HEK293 (cell line): ENCODE measurements at regions not wholly inside any gene's neighbourhood (a gene's known extent, or its start where the extent isn't known, plus 50 kb on each side); places are given as distances from the start of the nearest gene placed in this dataset.

Source experiments
- CTCF ChIA-PET: fragments of 350-600 bp; formaldehyde crosslinking; extraction: SDS; loops from one replicate; lab custom pipeline; 2021; ENCODE audit warnings: antibody characterized with exemption; lab: Yijun Ruan, JAX
- POLR2A ChIA-PET: fragments of 300-600 bp; formaldehyde crosslinking; extraction: SDS; loops from one replicate; lab custom pipeline; 2020; ENCODE audit warnings: antibody characterized with exemption, inconsistent platforms; lab: Yijun Ruan, JAX
- H3K27ac ChIP-seq: fragments of 200-500 bp; sonication (Bioruptor generic); 2 replicates; pipeline ENCODE4 v1.5.1; 2014; ENCODE audit warnings: low read depth, low read length, control low read depth, inconsistent platforms; ENCODE audit errors: extremely low read depth
- H3K36me3 ChIP-seq, 2 experiments: fragments of 200-500 bp in 1 of 2; sonication (Bioruptor generic) in 1 of 2; 1 replicate in 1 of 2; 2 replicates in 1 of 2; pipeline ENCODE4 v1.5.1; 2014 to 2017; ENCODE audit warnings: inconsistent platforms in 2 of 2, low read length in 2 of 2; ENCODE audit not compliant: control insufficient read depth in 2 of 2, insufficient read depth in 1 of 2
- H3K4me1 ChIP-seq: fragments of 200-500 bp; sonication (Bioruptor generic); 2 replicates; pipeline ENCODE4 v1.5.1; 2014; ENCODE audit warnings: mild to moderate bottlenecking, low read length, inconsistent platforms; ENCODE audit not compliant: control insufficient read depth, insufficient read depth
- H3K4me3 ChIP-seq: 2 replicates; pipeline ENCODE4 v1.5.1; 2011; ENCODE audit warnings: low read depth, mild to moderate bottlenecking, control low read depth, low read length, moderate library complexity
- H3K9me3 ChIP-seq: fragments of 200-500 bp; sonication (Bioruptor generic); 2 replicates; pipeline ENCODE4 v1.5.1; 2014; ENCODE audit warnings: low read depth, low read length, inconsistent platforms; ENCODE audit not compliant: control insufficient read depth, insufficient read depth
- BCL11B ChIP-seq: fragments of 450-650 bp; formaldehyde crosslinking; IDR thresholded peaks from 2 replicates; pipeline ENCODE4 v1.5.1; 2016; ENCODE audit warnings: low read depth, missing biosample characterization, missing genetic modification characterization
- HOXA7 ChIP-seq: sonication (generic); formaldehyde crosslinking; IDR thresholded peaks from 2 replicates; pipeline ENCODE4 v1.8.1; 2022; ENCODE audit warnings: missing genetic modification reagents, borderline replicate concordance
- KLF7 ChIP-seq: fragments of 450-650 bp; formaldehyde crosslinking; IDR thresholded peaks from 2 replicates; pipeline ENCODE4 v1.5.1; 2016; ENCODE audit warnings: missing biosample characterization, missing genetic modification characterization, borderline replicate concordance
- PRDM1 ChIP-seq: fragments of 450-650 bp; formaldehyde crosslinking; IDR thresholded peaks from 2 replicates; pipeline ENCODE4; 2016; ENCODE audit warnings: missing biosample characterization, missing genetic modification characterization
- ZNF133 ChIP-seq: fragments of 450-650 bp; formaldehyde crosslinking; IDR thresholded peaks from 2 replicates; pipeline ENCODE4 v1.5.1; 2016; ENCODE audit warnings: missing biosample characterization, missing genetic modification characterization
- ZNF239 ChIP-seq: fragments of 450-650 bp; formaldehyde crosslinking; IDR thresholded peaks from 2 replicates; pipeline ENCODE4 v1.5.1; 2016; ENCODE audit warnings: missing biosample characterization, missing genetic modification characterization
- ZNF302 ChIP-seq: fragments of 450-650 bp; formaldehyde crosslinking; IDR thresholded peaks from 2 replicates; pipeline ENCODE4 v1.5.1; 2016; ENCODE audit warnings: missing biosample characterization, missing genetic modification characterization, low read depth
- ZNF394 ChIP-seq: fragments of 450-650 bp; formaldehyde crosslinking; IDR thresholded peaks from 2 replicates; pipeline ENCODE4 v1.5.1; 2016; ENCODE audit warnings: missing biosample characterization, missing genetic modification characterization, mild to moderate bottlenecking, moderate library complexity, borderline replicate concordance
- ZNF501 ChIP-seq: fragments of 450-650 bp; formaldehyde crosslinking; IDR thresholded peaks from 2 replicates; pipeline ENCODE4 v1.5.1; 2016; ENCODE audit warnings: missing biosample characterization, missing genetic modification characterization
- ZNF529 ChIP-seq: fragments of 450-650 bp; formaldehyde crosslinking; IDR thresholded peaks from 2 replicates; pipeline ENCODE4 v1.5.1; 2017; ENCODE audit warnings: missing genetic modification characterization, missing biosample characterization; ENCODE audit not compliant: insufficient replicate concordance
- ZNF548 ChIP-seq: fragments of 450-650 bp; formaldehyde crosslinking; IDR thresholded peaks from 2 replicates; pipeline ENCODE4 v1.5.1; 2016; ENCODE audit warnings: missing biosample characterization, missing genetic modification characterization
- ZNF560 ChIP-seq: fragments of 450-650 bp; formaldehyde crosslinking; IDR thresholded peaks from 2 replicates; pipeline ENCODE4 v1.5.1; 2017; ENCODE audit warnings: missing biosample characterization, missing genetic modification characterization, borderline replicate concordance
- ZNF561 ChIP-seq: fragments of 450-650 bp; IDR thresholded peaks from 2 replicates; pipeline ENCODE4 v1.5.1; 2018; ENCODE audit warnings: missing biosample characterization, missing genetic modification characterization, borderline replicate concordance
- ZNF610 ChIP-seq: fragments of 450-650 bp; formaldehyde crosslinking; IDR thresholded peaks from 2 replicates; pipeline ENCODE4 v1.5.1; 2016; ENCODE audit warnings: missing biosample characterization, missing genetic modification characterization, borderline replicate concordance
- ZNF629 ChIP-seq: fragments of 450-650 bp; formaldehyde crosslinking; IDR thresholded peaks from 2 replicates; pipeline ENCODE4 v1.5.1; 2017; ENCODE audit warnings: missing biosample characterization, missing genetic modification characterization
- ZNF654 ChIP-seq: fragments of 450-650 bp; formaldehyde crosslinking; IDR thresholded peaks from 2 replicates; pipeline ENCODE4 v1.5.1; 2016; ENCODE audit warnings: low read depth, missing biosample characterization, missing genetic modification characterization
- ZNF664 ChIP-seq: fragments of 450-650 bp; formaldehyde crosslinking; IDR thresholded peaks from 2 replicates; pipeline ENCODE4 v1.5.1; 2016; ENCODE audit warnings: missing biosample characterization, missing genetic modification characterization
- ZNF830 ChIP-seq: fragments of 450-650 bp; IDR thresholded peaks from 2 replicates; pipeline ENCODE4 v1.5.0; 2018; ENCODE audit warnings: missing biosample characterization, missing genetic modification characterization, low read depth, mild to moderate bottlenecking, moderate library complexity
- TF ChIP-seq, protein P1 (sequence below): fragments of 450-650 bp; formaldehyde crosslinking; IDR thresholded peaks from 2 replicates; pipeline ENCODE4 v1.5.1; 2016; ENCODE audit warnings: missing biosample characterization, missing genetic modification characterization
- TF ChIP-seq, protein P2 (sequence below): fragments of 450-650 bp; formaldehyde crosslinking; IDR thresholded peaks from 2 replicates; pipeline ENCODE4 v1.5.1; 2016; ENCODE audit warnings: missing biosample characterization, missing genetic modification characterization
- TF ChIP-seq, protein P3 (sequence below): fragments of 450-650 bp; formaldehyde crosslinking; IDR thresholded peaks from 2 replicates; pipeline ENCODE4 v1.5.1; 2017; ENCODE audit warnings: missing biosample characterization, missing genetic modification characterization
- TF ChIP-seq, protein P4 (sequence below): fragments of 450-650 bp; formaldehyde crosslinking; IDR thresholded peaks from 2 replicates; pipeline ENCODE4 v1.5.1; 2016; ENCODE audit warnings: missing biosample characterization, missing genetic modification characterization, borderline replicate concordance
- TF ChIP-seq, protein P5 (sequence below): fragments of 450-650 bp; IDR thresholded peaks from 2 replicates; pipeline ENCODE4 v1.5.1; 2018; ENCODE audit warnings: missing biosample characterization, mild to moderate bottlenecking, missing genetic modification characterization

DNA sequence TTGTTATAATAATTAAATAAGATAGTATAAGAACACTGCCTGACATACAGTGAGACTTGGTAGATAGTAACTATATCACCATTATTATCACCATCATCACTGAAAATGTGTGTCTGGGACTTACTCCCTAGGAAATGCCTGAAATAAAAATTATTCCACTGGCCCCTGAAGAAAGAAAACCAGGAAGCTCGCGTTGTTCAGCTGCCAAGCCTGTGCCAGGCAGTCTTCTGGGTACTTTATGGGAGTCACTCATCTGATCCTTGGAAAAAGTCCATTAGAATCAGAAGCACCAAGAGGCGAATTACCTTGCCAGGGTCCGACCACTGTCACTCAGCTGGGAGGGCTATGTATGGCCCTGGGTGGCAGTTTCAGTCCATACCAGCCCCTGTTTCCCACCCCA lies 220.3 kb upstream of the TPM1 start:
- Histone ChIP-seq H3K27ac (no peak overlapping the region), H3K4me1 (no peaks in the 10 kb centered on the region), H3K36me3 (no peaks in the 10 kb centered on the region), H3K9me3 (no peaks in the 10 kb centered on the region), H3K4me3 (no peak overlapping the region)
- POLR2A ChIA-PET: no interaction called here
- CTCF ChIA-PET: interaction anchor here (0.6 kb wide), 1 partner anchor 86 kb away, joined by 3 read pairs; no protein-coding TSS in a partner anchor
- TF ChIP-seq, protein P1, sequence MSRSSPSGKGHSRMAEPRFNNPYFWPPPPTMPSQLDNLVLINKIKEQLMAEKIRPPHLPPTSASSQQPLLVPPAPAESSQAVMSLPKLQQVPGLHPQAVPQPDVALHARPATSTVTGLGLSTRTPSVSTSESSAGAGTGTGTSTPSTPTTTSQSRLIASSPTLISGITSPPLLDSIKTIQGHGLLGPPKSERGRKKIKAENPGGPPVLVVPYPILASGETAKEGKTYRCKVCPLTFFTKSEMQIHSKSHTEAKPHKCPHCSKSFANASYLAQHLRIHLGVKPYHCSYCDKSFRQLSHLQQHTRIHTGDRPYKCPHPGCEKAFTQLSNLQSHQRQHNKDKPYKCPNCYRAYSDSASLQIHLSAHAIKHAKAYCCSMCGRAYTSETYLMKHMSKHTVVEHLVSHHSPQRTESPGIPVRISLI (tag by site-specific recombination): no peak
- TF ChIP-seq ZNF629: no peak
- TF ChIP-seq ZNF394 (tag by site-specific recombination): no peak
- no peak for TF ChIP-seq ZNF830 (tag by site-specific recombination)
- no peak for TF ChIP-seq PRDM1 (tag by site-specific recombination)
- TF ChIP-seq ZNF560 (tag by site-specific recombination): no peak
- TF ChIP-seq, protein P2, sequence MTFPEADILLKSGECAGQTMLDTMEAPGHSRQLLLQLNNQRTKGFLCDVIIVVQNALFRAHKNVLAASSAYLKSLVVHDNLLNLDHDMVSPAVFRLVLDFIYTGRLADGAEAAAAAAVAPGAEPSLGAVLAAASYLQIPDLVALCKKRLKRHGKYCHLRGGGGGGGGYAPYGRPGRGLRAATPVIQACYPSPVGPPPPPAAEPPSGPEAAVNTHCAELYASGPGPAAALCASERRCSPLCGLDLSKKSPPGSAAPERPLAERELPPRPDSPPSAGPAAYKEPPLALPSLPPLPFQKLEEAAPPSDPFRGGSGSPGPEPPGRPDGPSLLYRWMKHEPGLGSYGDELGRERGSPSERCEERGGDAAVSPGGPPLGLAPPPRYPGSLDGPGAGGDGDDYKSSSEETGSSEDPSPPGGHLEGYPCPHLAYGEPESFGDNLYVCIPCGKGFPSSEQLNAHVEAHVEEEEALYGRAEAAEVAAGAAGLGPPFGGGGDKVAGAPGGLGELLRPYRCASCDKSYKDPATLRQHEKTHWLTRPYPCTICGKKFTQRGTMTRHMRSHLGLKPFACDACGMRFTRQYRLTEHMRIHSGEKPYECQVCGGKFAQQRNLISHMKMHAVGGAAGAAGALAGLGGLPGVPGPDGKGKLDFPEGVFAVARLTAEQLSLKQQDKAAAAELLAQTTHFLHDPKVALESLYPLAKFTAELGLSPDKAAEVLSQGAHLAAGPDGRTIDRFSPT (tag by site-specific recombination): no peak
- TF ChIP-seq, protein P3, sequence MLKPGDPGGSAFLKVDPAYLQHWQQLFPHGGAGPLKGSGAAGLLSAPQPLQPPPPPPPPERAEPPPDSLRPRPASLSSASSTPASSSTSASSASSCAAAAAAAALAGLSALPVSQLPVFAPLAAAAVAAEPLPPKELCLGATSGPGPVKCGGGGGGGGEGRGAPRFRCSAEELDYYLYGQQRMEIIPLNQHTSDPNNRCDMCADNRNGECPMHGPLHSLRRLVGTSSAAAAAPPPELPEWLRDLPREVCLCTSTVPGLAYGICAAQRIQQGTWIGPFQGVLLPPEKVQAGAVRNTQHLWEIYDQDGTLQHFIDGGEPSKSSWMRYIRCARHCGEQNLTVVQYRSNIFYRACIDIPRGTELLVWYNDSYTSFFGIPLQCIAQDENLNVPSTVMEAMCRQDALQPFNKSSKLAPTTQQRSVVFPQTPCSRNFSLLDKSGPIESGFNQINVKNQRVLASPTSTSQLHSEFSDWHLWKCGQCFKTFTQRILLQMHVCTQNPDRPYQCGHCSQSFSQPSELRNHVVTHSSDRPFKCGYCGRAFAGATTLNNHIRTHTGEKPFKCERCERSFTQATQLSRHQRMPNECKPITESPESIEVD (tag by site-specific recombination): no peak
- TF ChIP-seq ZNF302: no peak
- TF ChIP-seq KLF7: no peak
- TF ChIP-seq ZNF548: no peak
- no peak for TF ChIP-seq ZNF501
- TF ChIP-seq, protein P4, sequence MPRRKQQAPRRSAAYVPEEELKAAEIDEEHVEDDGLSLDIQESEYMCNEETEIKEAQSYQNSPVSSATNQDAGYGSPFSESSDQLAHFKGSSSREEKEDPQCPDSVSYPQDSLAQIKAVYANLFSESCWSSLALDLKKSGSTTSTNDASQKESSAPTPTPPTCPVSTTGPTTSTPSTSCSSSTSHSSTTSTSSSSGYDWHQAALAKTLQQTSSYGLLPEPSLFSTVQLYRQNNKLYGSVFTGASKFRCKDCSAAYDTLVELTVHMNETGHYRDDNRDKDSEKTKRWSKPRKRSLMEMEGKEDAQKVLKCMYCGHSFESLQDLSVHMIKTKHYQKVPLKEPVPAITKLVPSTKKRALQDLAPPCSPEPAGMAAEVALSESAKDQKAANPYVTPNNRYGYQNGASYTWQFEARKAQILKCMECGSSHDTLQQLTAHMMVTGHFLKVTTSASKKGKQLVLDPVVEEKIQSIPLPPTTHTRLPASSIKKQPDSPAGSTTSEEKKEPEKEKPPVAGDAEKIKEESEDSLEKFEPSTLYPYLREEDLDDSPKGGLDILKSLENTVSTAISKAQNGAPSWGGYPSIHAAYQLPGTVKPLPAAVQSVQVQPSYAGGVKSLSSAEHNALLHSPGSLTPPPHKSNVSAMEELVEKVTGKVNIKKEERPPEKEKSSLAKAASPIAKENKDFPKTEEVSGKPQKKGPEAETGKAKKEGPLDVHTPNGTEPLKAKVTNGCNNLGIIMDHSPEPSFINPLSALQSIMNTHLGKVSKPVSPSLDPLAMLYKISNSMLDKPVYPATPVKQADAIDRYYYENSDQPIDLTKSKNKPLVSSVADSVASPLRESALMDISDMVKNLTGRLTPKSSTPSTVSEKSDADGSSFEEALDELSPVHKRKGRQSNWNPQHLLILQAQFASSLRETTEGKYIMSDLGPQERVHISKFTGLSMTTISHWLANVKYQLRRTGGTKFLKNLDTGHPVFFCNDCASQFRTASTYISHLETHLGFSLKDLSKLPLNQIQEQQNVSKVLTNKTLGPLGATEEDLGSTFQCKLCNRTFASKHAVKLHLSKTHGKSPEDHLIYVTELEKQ: no peak
- TF ChIP-seq ZNF561 (tag by site-specific recombination): no peak

DNA sequence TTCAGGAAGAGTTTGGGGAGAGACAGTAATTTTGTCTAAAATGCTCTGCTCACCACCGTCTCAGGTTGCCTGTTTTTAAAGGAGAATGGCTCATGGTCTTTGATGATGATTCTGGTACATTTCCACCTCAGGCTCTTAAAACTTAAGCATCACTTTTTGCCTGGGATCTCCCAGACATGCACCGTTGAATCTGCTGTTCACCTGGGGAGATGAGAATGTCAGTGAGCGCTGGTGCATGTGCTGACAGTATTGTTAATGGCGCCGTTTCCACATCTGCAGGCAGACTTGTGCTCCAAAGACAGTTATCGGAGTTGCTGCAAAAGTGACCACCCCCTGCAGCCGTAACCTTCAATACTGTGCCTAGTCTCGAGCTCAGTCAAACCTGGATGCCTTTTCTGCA lies 219.0 kb upstream of the TPM1 start:
- POLR2A ChIA-PET: no interaction called here
- CTCF ChIA-PET: no interaction called here
- Histone ChIP-seq H3K27ac (no peak overlapping the region), H3K9me3 (no peaks in the 10 kb centered on the region), H3K36me3 (no peaks in the 10 kb centered on the region), H3K4me3 (no peak overlapping the region), H3K4me1 (no peaks in the 10 kb centered on the region)
- no peak for TF ChIP-seq ZNF133 (tag by site-specific recombination)
- no peak for TF ChIP-seq ZNF239 (tag by site-specific recombination)
- no peak for TF ChIP-seq HOXA7
- TF ChIP-seq ZNF529 (tag by site-specific recombination): no peak
- TF ChIP-seq ZNF664 (tag by site-specific recombination): no peak
- no peak for TF ChIP-seq BCL11B (tag by site-specific recombination)
- no peak for TF ChIP-seq ZNF654 (tag by site-specific recombination)
- TF ChIP-seq, protein P5, sequence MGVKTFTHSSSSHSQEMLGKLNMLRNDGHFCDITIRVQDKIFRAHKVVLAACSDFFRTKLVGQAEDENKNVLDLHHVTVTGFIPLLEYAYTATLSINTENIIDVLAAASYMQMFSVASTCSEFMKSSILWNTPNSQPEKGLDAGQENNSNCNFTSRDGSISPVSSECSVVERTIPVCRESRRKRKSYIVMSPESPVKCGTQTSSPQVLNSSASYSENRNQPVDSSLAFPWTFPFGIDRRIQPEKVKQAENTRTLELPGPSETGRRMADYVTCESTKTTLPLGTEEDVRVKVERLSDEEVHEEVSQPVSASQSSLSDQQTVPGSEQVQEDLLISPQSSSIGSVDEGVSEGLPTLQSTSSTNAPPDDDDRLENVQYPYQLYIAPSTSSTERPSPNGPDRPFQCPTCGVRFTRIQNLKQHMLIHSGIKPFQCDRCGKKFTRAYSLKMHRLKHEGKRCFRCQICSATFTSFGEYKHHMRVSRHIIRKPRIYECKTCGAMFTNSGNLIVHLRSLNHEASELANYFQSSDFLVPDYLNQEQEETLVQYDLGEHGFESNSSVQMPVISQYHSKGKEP: no peak
- no peak for TF ChIP-seq ZNF610 (tag by site-specific recombination)
